Lower leg skin (tissue), 3 donors: ENCODE measurements at regions not wholly inside any gene's neighbourhood (a gene's known extent, or its start where the extent isn't known, plus 50 kb on each side); places are given as distances from the start of the nearest gene placed in this dataset.

Source experiments
- CTCF ChIP-seq, 3 donors: fragments of 450-650 bp; IDR thresholded peaks; one replicate each; pipeline ENCODE4 v1.5.1; 2016; ENCODE audit warnings: antibody characterized with exemption in 3 of 3, mild to moderate bottlenecking in 3 of 3, moderate library complexity in 2 of 3
- POLR2A ChIP-seq, 2 donors: fragments of 450-650 bp; IDR thresholded peaks; one replicate each; pipeline ENCODE4 v1.6.1; 2016 to 2017; ENCODE audit warnings: antibody characterized with exemption in 2 of 2, mild to moderate bottlenecking in 1 of 2, moderate library complexity in 1 of 2

DNA sequence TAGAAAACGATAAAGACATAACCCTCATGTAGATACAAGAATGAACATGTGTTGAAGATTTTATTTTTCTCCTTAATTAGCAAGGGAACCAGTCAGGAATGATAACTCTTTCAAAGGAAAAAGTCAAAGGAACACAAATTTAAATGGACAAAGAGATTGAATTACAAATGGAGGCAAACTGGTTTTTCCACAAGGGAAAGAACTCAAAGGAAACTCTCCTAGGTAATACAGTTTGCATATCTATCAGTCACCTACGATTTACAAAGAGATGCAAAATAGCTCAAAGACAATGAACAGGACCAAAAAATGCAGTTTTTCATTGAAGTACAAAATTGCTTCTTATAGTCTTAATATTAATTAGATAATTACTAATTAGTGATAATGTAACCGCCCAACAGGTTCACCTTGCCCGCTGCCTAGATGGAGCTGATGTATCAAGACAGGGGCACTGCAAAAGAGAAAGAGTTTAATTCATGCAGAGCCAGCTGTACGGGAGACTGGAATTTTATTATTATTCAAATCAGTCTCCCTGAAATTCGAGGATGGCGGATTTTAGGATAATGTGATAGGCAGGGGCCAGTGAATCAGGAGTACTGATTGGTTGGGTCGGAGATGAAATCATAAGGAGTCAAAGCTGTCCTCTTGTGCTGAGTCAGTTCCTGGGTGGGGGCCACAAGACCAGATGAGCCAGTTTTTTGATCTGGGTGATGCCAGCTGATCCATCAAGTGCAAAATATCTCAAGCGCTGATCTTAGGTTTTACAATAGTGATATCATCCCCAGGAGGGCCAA is 151.0 kb downstream of the TMEM17 start:
- TF ChIP-seq CTCF (IDR thresholded peaks at IDR 0.05) = no peak
- TF ChIP-seq POLR2A (IDR thresholded peaks at IDR 0.05) = no peak
